SK-N-SH (cell line): ENCODE measurements at regions not wholly inside any gene's neighbourhood (a gene's known extent, or its start where the extent isn't known, plus 50 kb on each side); places are given as distances from the start of the nearest gene placed in this dataset.

Experiments used
- CTCF ChIA-PET: fragments of 300-600, 350-600 bp; formaldehyde crosslinking; extraction: SDS; loops from one replicate; lab custom pipeline; 2021; lab: Yijun Ruan, JAX
- POLR2A ChIA-PET: fragments of 350-600 bp; sonication (Branson Sonifier 250); formaldehyde crosslinking; extraction: SDS; loops from one replicate; lab custom pipeline; 2020; ENCODE audit warnings: antibody characterized with exemption, inconsistent platforms; lab: Yijun Ruan, JAX
- DNase-seq: peaks from one replicate; pipeline ENCODE4 v3.0.0; 2012
- H2AFZ ChIP-seq: fragments of 200-600 bp; sonication (generic); 2 replicates; pipeline ENCODE4 v1.8.1; 2016; ENCODE audit warnings: antibody characterized with exemption, mild to moderate bottlenecking, low read depth
- H3F3A ChIP-seq: fragments of 200-600 bp; sonication (generic); replicated peaks from 2 replicates; pipeline ENCODE3; 2016; ENCODE audit warnings: antibody characterized with exemption, mild to moderate bottlenecking; ENCODE audit not compliant: insufficient read depth
- H3K27ac ChIP-seq, 2 experiments: fragments of 200-500 bp in 1 of 2; fragments of 200-600 bp in 1 of 2; sonication (Bioruptor generic) in 1 of 2; sonication (generic), shearing (Covaris generic) in 1 of 2; 2 replicates each; pipeline versions ENCODE4 v1.5.1 to v1.6.1; 2014 to 2016; ENCODE audit warnings: low read depth in 2 of 2, inconsistent platforms in 1 of 2, low read length in 1 of 2, mild to moderate bottlenecking in 1 of 2, mixed read lengths in 1 of 2
- H3K27me3 ChIP-seq: fragments of 200-600 bp; sonication (generic), shearing (Covaris generic); 2 replicates; pipeline ENCODE4 v1.6.1; 2016; ENCODE audit warnings: mixed run types; ENCODE audit not compliant: insufficient read depth
- H3K36me3 ChIP-seq, 2 experiments: fragments of 200-500 bp in 1 of 2; fragments of 200-600 bp in 1 of 2; sonication (Bioruptor generic) in 1 of 2; sonication (generic) in 1 of 2; replicated peaks in 1 of 2; 2 replicates each; pipeline versions ENCODE3 to v1.5.1; 2014 to 2016; ENCODE audit warnings: low read length in 1 of 2, mild to moderate bottlenecking in 1 of 2; ENCODE audit not compliant: insufficient read depth in 2 of 2, control insufficient read depth in 1 of 2
- H3K4me1 ChIP-seq, 2 experiments: fragments of 200-500 bp in 1 of 2; fragments of 200-600 bp in 1 of 2; sonication (Bioruptor generic) in 1 of 2; sonication (generic), shearing (Covaris generic) in 1 of 2; 2 replicates each; pipeline versions ENCODE4 v1.5.1 to v1.6.1; 2014 to 2016; ENCODE audit warnings: low read depth in 1 of 2, low read length in 1 of 2, mixed run types in 1 of 2; ENCODE audit not compliant: insufficient read depth in 2 of 2, control insufficient read depth in 1 of 2
- H3K4me2 ChIP-seq: fragments of 200-600 bp; sonication (generic), shearing (Covaris generic); 2 replicates; pipeline ENCODE4 v1.6.1; 2017; ENCODE audit warnings: mixed run types
- H3K4me3 ChIP-seq, 2 experiments: fragments of 200-500 bp in 1 of 2; fragments of 200-600 bp in 1 of 2; sonication (Bioruptor generic) in 1 of 2; sonication (generic), shearing (Covaris generic) in 1 of 2; 2 replicates each; pipeline versions ENCODE4 v1.5.1 to v1.8.1; 2014 to 2016; ENCODE audit warnings: low read depth in 2 of 2, inconsistent platforms in 1 of 2, low read length in 1 of 2, mild to moderate bottlenecking in 1 of 2, mixed read lengths in 1 of 2, moderate library complexity in 1 of 2
- H3K79me2 ChIP-seq: fragments of 200-600 bp; sonication (generic); 2 replicates; pipeline ENCODE4 v1.8.1; 2017; ENCODE audit warnings: mild to moderate bottlenecking; ENCODE audit not compliant: insufficient read depth
- H3K9ac ChIP-seq: fragments of 200-600 bp; sonication (generic); 2 replicates; pipeline ENCODE4 v1.6.1; 2017; ENCODE audit warnings: mixed run types
- H3K9me2 ChIP-seq: fragments of 200-600 bp; sonication (generic); 2 replicates; pipeline ENCODE4 v1.6.1; 2017; ENCODE audit warnings: mixed run types
- H3K9me3 ChIP-seq: fragments of 200-600 bp; sonication (generic); 2 replicates; pipeline ENCODE4 v1.6.1; 2017; ENCODE audit warnings: mixed run types, mild to moderate bottlenecking, moderate library complexity
- H4K20me1 ChIP-seq: fragments of 200-600 bp; sonication (generic); 2 replicates; pipeline ENCODE4 v1.6.1; 2017; ENCODE audit warnings: mild to moderate bottlenecking, mixed run types; ENCODE audit not compliant: insufficient read depth
- CTCF ChIP-seq: fragments of 200-600 bp; sonication (generic); IDR thresholded peaks from 2 replicates; pipeline ENCODE4 v1.6.1; 2017; ENCODE audit warnings: antibody characterized with exemption, mild to moderate bottlenecking, moderate library complexity
- EZH2phosphoT487 ChIP-seq: fragments of 200-600 bp; sonication (generic); IDR thresholded peaks from 2 replicates; pipeline ENCODE4 v1.6.1; 2017; ENCODE audit warnings: low read depth, mixed run types, mild to moderate bottlenecking, antibody characterized with exemption, moderate library complexity, borderline replicate concordance
- FOXM1 ChIP-seq: IDR thresholded peaks from 2 replicates; pipeline ENCODE4 v1.4.0; 2012; ENCODE audit warnings: low read depth, mild to moderate bottlenecking
- GABPA ChIP-seq: IDR thresholded peaks from 2 replicates; pipeline ENCODE4 v1.4.0; 2012; ENCODE audit warnings: low read depth, mild to moderate bottlenecking
- IRF3 ChIP-seq: fragments of 150-350 bp; IDR thresholded peaks from 2 replicates; pipeline ENCODE4 v1.6.1; 2016; ENCODE audit warnings: mild to moderate bottlenecking, low read depth, low read length
- MAX ChIP-seq: IDR thresholded peaks from 2 replicates; pipeline ENCODE4 v1.4.0; 2012; ENCODE audit warnings: low read depth
- MXI1 ChIP-seq: IDR thresholded peaks from 2 replicates; pipeline ENCODE4 v1.6.1; 2012; ENCODE audit warnings: mild to moderate bottlenecking, low read depth, low read length, improper control_type of control experiment
- PBX3 ChIP-seq: IDR thresholded peaks from 2 replicates; pipeline ENCODE4; 2012
- REST ChIP-seq: IDR thresholded peaks from 2 replicates; pipeline ENCODE4 v1.6.1; 2012; ENCODE audit warnings: mild to moderate bottlenecking, low read depth, low read length, moderate library complexity
- SMC3 ChIP-seq: IDR thresholded peaks from 2 replicates; pipeline ENCODE4 v1.6.1; 2012; ENCODE audit warnings: low read depth, low read length, improper control_type of control experiment
- TCF12 ChIP-seq: IDR thresholded peaks from 2 replicates; pipeline ENCODE4 v1.4.0; 2012
- USF2 ChIP-seq: fragments of 150-350 bp; IDR thresholded peaks from 2 replicates; pipeline ENCODE4 v1.6.1; 2017; ENCODE audit warnings: antibody characterized with exemption, low read length, low read depth, borderline replicate concordance
- WGBS: methylation state at CpG from one replicate; pipeline ENCODE4 v1.1.6; 2017; ENCODE audit warnings: low lambda C conversion rate; 5-methylcytosine and 5-hydroxymethylcytosine counted together

- no peaks in the 10 kb centered on the region for H3K4me1 ChIP-seq
- peaks cover 25% of the 10 kb centered on the region for H3K27me3 ChIP-seq
- no peaks in the 10 kb centered on the region for H3K36me3 ChIP-seq
- no peaks in the 10 kb centered on the region for H3K79me2 ChIP-seq
- no peaks in the 10 kb centered on the region for H3K9me2 ChIP-seq
- no peaks in the 10 kb centered on the region for H3K9me3 ChIP-seq
- POLR2A ChIA-PET = no interaction called here
- no peak for TF ChIP-seq USF2
- TF ChIP-seq MAX = no peak
- TF ChIP-seq EZH2phosphoT487 = no peak
- TF ChIP-seq GABPA = no peak
- no peak for TF ChIP-seq PBX3
- TF ChIP-seq FOXM1 = no peak
- no peak for TF ChIP-seq MXI1
- no peak for TF ChIP-seq SMC3
- TF ChIP-seq CTCF = no peak
- no peak for TF ChIP-seq TCF12
- TF ChIP-seq REST = no peak
- no peak for TF ChIP-seq IRF3
- TF ChIP-seq, all 33 proteins: peak for 0
- no peak overlapping the region for H3K4me2 ChIP-seq
- H2AFZ ChIP-seq = no peak overlapping the region
- WGBS = 40% methylated on average over 9 of the region's 9 CpGs
- H3F3A ChIP-seq = no peaks in the 10 kb centered on the region
- CTCF ChIA-PET = interaction anchor here (1.0 to 6.2 kb wide), 3 partner anchors 11 kb away, joined by 6 to 32 read pairs (median 25); no protein-coding TSS in a partner anchor
- no peaks in the 10 kb centered on the region for H4K20me1 ChIP-seq
- no peak overlapping the region for H3K27ac ChIP-seq
- H3K4me3 ChIP-seq = no peak overlapping the region
- DNase-seq = no peak
- no peak overlapping the region for H3K9ac ChIP-seq
Measured at GRCh38 chr20:20849161-20849560, 136.7 kb upstream of the RALGAPA2 start.
